Testis (tissue), 2 donors: ENCODE measurements at regions not wholly inside any gene's neighbourhood (a gene's known extent, or its start where the extent isn't known, plus 50 kb on each side); places are given as distances from the start of the nearest gene placed in this dataset.
"Not testable (repeated sequence)": the region's sequence is repeated elsewhere in the genome, so short reads cannot be mapped to it uniquely, and the experiment has no call there.

ENCODE experiments used
- POLR2A ChIP-seq: fragments of 450-650 bp; IDR thresholded peaks from one replicate; pipeline ENCODE4 v1.6.1; 2017; ENCODE audit warnings: antibody characterized with exemption, mild to moderate bottlenecking, moderate library complexity
- TF ChIP-seq, protein P1 (sequence below), 3 experiments: fragments of 450-650 bp in 2 of 3; fragments of 200-600 bp in 1 of 3; sonication (generic) in 1 of 3; IDR thresholded peaks; one replicate each; pipeline ENCODE4 v1.5.1; 2016 to 2019; ENCODE audit warnings: antibody characterized with exemption in 3 of 3, mild to moderate bottlenecking in 2 of 3, moderate library complexity in 1 of 3

DNA sequence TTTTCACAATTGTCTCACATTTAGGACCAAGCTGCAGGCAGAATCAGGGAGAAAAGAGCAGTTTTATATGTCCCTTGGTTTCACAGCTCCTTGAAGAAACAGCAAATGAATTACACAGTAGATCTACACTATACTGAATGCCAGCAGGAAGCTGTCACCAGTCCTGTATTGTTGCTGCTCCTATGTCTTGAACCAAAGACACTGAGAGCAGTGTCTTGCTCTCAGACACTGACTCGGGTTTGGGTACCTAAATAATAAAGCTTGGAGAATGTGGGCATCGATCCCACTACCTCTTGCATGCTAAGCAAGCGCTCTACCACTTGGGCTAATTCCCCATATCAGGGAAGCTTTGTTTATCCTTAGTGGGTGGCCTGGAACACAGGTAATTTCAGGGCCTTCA lies 552.7 kb downstream of the PRIM2 start:
- TF ChIP-seq, protein P1, sequence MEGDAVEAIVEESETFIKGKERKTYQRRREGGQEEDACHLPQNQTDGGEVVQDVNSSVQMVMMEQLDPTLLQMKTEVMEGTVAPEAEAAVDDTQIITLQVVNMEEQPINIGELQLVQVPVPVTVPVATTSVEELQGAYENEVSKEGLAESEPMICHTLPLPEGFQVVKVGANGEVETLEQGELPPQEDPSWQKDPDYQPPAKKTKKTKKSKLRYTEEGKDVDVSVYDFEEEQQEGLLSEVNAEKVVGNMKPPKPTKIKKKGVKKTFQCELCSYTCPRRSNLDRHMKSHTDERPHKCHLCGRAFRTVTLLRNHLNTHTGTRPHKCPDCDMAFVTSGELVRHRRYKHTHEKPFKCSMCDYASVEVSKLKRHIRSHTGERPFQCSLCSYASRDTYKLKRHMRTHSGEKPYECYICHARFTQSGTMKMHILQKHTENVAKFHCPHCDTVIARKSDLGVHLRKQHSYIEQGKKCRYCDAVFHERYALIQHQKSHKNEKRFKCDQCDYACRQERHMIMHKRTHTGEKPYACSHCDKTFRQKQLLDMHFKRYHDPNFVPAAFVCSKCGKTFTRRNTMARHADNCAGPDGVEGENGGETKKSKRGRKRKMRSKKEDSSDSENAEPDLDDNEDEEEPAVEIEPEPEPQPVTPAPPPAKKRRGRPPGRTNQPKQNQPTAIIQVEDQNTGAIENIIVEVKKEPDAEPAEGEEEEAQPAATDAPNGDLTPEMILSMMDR (IDR thresholded peaks at IDR 0.05), result not testable (repeated sequence)
- TF ChIP-seq POLR2A, result not testable (repeated sequence)
